ENCODE measurements at regions not wholly inside any gene's neighbourhood (a gene's known extent, or its start where the extent isn't known, plus 50 kb on each side); places are given as distances from the start of the nearest gene placed in this dataset.

GRCh38 chr13:39201180-39201579 lies 162.9 kb downstream of the NHLRC3 start:
- H3K4me3 ChIP-seq (replicated peaks; ENCODE audit: insufficient read depth, low read length) = no peak overlapping the region
- TF ChIP-seq, protein P1, sequence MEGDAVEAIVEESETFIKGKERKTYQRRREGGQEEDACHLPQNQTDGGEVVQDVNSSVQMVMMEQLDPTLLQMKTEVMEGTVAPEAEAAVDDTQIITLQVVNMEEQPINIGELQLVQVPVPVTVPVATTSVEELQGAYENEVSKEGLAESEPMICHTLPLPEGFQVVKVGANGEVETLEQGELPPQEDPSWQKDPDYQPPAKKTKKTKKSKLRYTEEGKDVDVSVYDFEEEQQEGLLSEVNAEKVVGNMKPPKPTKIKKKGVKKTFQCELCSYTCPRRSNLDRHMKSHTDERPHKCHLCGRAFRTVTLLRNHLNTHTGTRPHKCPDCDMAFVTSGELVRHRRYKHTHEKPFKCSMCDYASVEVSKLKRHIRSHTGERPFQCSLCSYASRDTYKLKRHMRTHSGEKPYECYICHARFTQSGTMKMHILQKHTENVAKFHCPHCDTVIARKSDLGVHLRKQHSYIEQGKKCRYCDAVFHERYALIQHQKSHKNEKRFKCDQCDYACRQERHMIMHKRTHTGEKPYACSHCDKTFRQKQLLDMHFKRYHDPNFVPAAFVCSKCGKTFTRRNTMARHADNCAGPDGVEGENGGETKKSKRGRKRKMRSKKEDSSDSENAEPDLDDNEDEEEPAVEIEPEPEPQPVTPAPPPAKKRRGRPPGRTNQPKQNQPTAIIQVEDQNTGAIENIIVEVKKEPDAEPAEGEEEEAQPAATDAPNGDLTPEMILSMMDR (IDR thresholded peaks at IDR 0.05; ENCODE audit: insufficient read depth, low read length) = no peak
- TF ChIP-seq POLR2AphosphoS5 (IDR thresholded peaks at IDR 0.05; ENCODE audit: low read depth) = no peak
- TF ChIP-seq GABPA (IDR thresholded peaks at IDR 0.05; ENCODE audit: low read depth) = no peak
- TF ChIP-seq SPI1 (IDR thresholded peaks at IDR 0.05; ENCODE audit: borderline replicate concordance, low read depth) = no peak
- TF ChIP-seq REST (IDR thresholded peaks at IDR 0.05; ENCODE audit: insufficient replicate concordance, low read depth) = no peak
- DNase-seq (ENCODE audit: low read depth in 1 of 2, low spot score in 1 of 2) = no peak
- H3K27me3 ChIP-seq (ENCODE audit: insufficient read depth, poor library complexity, severe bottlenecking) = no peaks in the 10 kb centered on the region
- no peak overlapping the region for H3K27ac ChIP-seq (replicated peaks)

DNA sequence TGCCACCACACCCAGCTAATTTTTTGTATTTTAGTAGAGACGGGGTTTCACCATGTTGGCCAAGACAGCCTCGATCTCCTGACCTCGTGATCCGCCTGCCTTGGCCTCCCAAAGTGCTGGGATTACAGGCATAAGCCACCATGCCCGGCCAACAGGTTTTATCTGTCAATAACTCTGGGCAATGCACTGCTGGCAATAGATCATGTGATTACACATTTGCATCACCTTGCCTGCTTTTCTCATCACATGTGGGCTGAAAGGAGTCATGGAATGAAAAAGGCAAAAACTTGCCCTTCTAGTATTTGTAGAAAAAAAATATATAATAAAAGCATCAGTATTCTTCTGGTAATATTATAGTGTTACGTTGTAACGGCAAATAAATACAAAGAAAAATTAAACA lies 164.5 kb downstream of the NHLRC3 start:
- Histone ChIP-seq H3K27me3 (ENCODE audit: insufficient read depth, poor library complexity, severe bottlenecking) (no peaks in the 10 kb centered on the region), H3K4me3 (replicated peaks; ENCODE audit: insufficient read depth, low read length) (no peak overlapping the region), H3K27ac (replicated peaks) (no peak overlapping the region)
- DNase-seq (ENCODE audit: low read depth in 1 of 2, low spot score in 1 of 2) = no peak
- no peak for TF ChIP-seq POLR2AphosphoS5 (IDR thresholded peaks at IDR 0.05; ENCODE audit: low read depth)
- TF ChIP-seq, protein P1 (IDR thresholded peaks at IDR 0.05; ENCODE audit: insufficient read depth, low read length) = no peak
- TF ChIP-seq SPI1 (IDR thresholded peaks at IDR 0.05; ENCODE audit: borderline replicate concordance, low read depth) = no peak
- TF ChIP-seq GABPA (IDR thresholded peaks at IDR 0.05; ENCODE audit: low read depth) = no peak
- no peak for TF ChIP-seq REST (IDR thresholded peaks at IDR 0.05; ENCODE audit: insufficient replicate concordance, low read depth)

DNA sequence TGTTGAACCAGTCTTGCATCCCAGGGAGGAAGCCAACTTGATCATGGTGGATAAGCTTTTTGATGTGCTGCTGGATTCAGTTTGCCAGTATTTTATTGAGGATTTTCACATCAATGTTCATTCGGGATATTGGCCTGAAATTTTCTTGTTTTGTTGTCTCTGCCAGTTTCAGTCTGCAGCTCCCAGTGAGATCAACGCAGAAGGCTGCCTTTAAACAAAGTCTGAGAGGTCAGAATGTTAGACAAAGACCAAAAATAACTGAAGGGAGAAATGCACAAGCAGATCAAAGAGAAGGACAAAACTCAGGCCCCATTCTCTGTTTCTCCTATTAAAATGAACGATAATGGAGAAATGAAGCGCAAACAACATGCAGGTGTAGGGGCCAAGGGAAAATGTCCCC lies 170.4 kb downstream of the NHLRC3 start:
- Histone ChIP-seq H3K27me3 (ENCODE audit: insufficient read depth, poor library complexity, severe bottlenecking) (no peaks in the 10 kb centered on the region), H3K27ac (replicated peaks) (no peak overlapping the region), H3K4me3 (replicated peaks; ENCODE audit: insufficient read depth, low read length) (no peak overlapping the region)
- no peak for DNase-seq (ENCODE audit: low read depth in 1 of 2, low spot score in 1 of 2)
- no peak for TF ChIP-seq GABPA (IDR thresholded peaks at IDR 0.05; ENCODE audit: low read depth)
- no peak for TF ChIP-seq REST (IDR thresholded peaks at IDR 0.05; ENCODE audit: insufficient replicate concordance, low read depth)
- TF ChIP-seq POLR2AphosphoS5 (IDR thresholded peaks at IDR 0.05; ENCODE audit: low read depth) = no peak
- TF ChIP-seq, protein P1 (IDR thresholded peaks at IDR 0.05; ENCODE audit: insufficient read depth, low read length) = no peak
- TF ChIP-seq SPI1 (IDR thresholded peaks at IDR 0.05; ENCODE audit: borderline replicate concordance, low read depth) = no peak
